Smooth muscle cell (in vitro differentiated cells): ENCODE measurements at regions not wholly inside any gene's neighbourhood (a gene's known extent, or its start where the extent isn't known, plus 50 kb on each side); places are given as distances from the start of the nearest gene placed in this dataset.
"Not testable (repeated sequence)": the region's sequence is repeated elsewhere in the genome, so short reads cannot be mapped to it uniquely, and the experiment has no call there.

Experiments
- DNase-seq: peaks from one replicate; lab custom pipeline; 2025; ENCODE audit not compliant: unreplicated experiment; lab: John Stamatoyannopoulos, UW
- H2AFZ ChIP-seq: fragments of 200-600 bp; sonication (generic); 2 replicates; pipeline ENCODE4 v1.6.0; 2016; ENCODE audit warnings: antibody characterized with exemption, low read depth, mild to moderate bottlenecking
- H3F3A ChIP-seq: fragments of 200-600 bp; sonication (generic); 2 replicates; pipeline ENCODE4 v1.6.0; 2017; ENCODE audit warnings: antibody characterized with exemption, low read depth
- H3K27ac ChIP-seq: fragments of 200-600 bp; sonication (generic); 2 replicates; pipeline ENCODE4 v1.5.1; 2016; ENCODE audit warnings: low read depth, mild to moderate bottlenecking
- H3K27me3 ChIP-seq: fragments of 200-600 bp; sonication (generic); 2 replicates; pipeline ENCODE4 v1.6.1; 2016; ENCODE audit warnings: low read depth, mild to moderate bottlenecking
- H3K36me3 ChIP-seq: fragments of 200-600 bp; sonication (generic); 2 replicates; pipeline ENCODE4 v1.5.1; 2016; ENCODE audit warnings: low read depth
- H3K4me1 ChIP-seq: fragments of 200-600 bp; sonication (generic); 2 replicates; pipeline ENCODE4 v1.5.1; 2016; ENCODE audit warnings: low read depth
- H3K4me2 ChIP-seq: fragments of 200-600 bp; sonication (generic); 2 replicates; pipeline ENCODE4 v1.6.0; 2016; ENCODE audit warnings: mild to moderate bottlenecking
- H3K4me3 ChIP-seq: fragments of 200-600 bp; sonication (generic); 2 replicates; pipeline ENCODE4 v1.5.1; 2016; ENCODE audit warnings: mild to moderate bottlenecking
- H3K79me2 ChIP-seq: fragments of 200-600 bp; sonication (generic); 2 replicates; pipeline ENCODE4 v1.6.0; 2016; ENCODE audit warnings: low read depth, mild to moderate bottlenecking
- H3K9ac ChIP-seq: fragments of 200-600 bp; sonication (generic); 2 replicates; pipeline ENCODE4 v1.6.0; 2016; ENCODE audit warnings: low read depth
- H3K9me3 ChIP-seq: fragments of 200-600 bp; sonication (generic); replicated peaks from 2 replicates; pipeline ENCODE4 v1.5.1; 2016; ENCODE audit warnings: low read depth
- H4K20me1 ChIP-seq: fragments of 200-600 bp; sonication (generic); 2 replicates; pipeline ENCODE4 v1.6.0; 2016; ENCODE audit warnings: low read depth
- CTCF ChIP-seq: fragments of 200-600 bp; sonication (generic); IDR thresholded peaks from 2 replicates; pipeline ENCODE4 v1.5.1; 2017; ENCODE audit warnings: borderline replicate concordance, mild to moderate bottlenecking, antibody characterized with exemption; ENCODE audit not compliant: insufficient read depth, poor library complexity, severe bottlenecking
- WGBS: methylation state at CpG from one replicate; pipeline ENCODE4 v1.1.7; 2016; ENCODE audit warnings: low lambda C conversion rate; 5-methylcytosine and 5-hydroxymethylcytosine counted together

GRCh38 chr6:78533426-78533825 lies 333.9 kb upstream of the IRAK1BP1 start:
- DNase-seq = no peak
- Histone ChIP-seq H3K4me2 (no peak overlapping the region), H3K36me3 (no peaks in the 10 kb centered on the region), H3K79me2 (no peaks in the 10 kb centered on the region), H3F3A (no peaks in the 10 kb centered on the region), H3K9ac (no peak overlapping the region), H3K4me3 (no peak overlapping the region), H3K9me3 (no peaks in the 10 kb centered on the region), H3K27ac (no peak overlapping the region), H2AFZ (no peak overlapping the region), H4K20me1 (no peaks in the 10 kb centered on the region), H3K27me3 (no peaks in the 10 kb centered on the region), H3K4me1 (no peaks in the 10 kb centered on the region)
- WGBS = 93% methylated on average over 3 of the region's 3 CpGs
- no peak for TF ChIP-seq CTCF

GRCh38 chr6:78533876-78534275 lies 333.5 kb upstream of the IRAK1BP1 start:
- H3K27ac ChIP-seq = no peak overlapping the region
- H3K4me2 ChIP-seq = no peak overlapping the region
- TF ChIP-seq CTCF = no peak
- H3K9me3 ChIP-seq = no peaks in the 10 kb centered on the region
- no peaks in the 10 kb centered on the region for H3K36me3 ChIP-seq
- H2AFZ ChIP-seq = no peak overlapping the region
- DNase-seq = no peak
- no peaks in the 10 kb centered on the region for H3F3A ChIP-seq
- no peaks in the 10 kb centered on the region for H3K79me2 ChIP-seq
- no peaks in the 10 kb centered on the region for H4K20me1 ChIP-seq
- no peak overlapping the region for H3K4me3 ChIP-seq
- no peaks in the 10 kb centered on the region for H3K27me3 ChIP-seq
- H3K9ac ChIP-seq = no peak overlapping the region
- no peaks in the 10 kb centered on the region for H3K4me1 ChIP-seq

GRCh38 chr6:78538002-78538401 lies 329.3 kb upstream of the IRAK1BP1 start:
- Histone ChIP-seq H3K36me3 (no peaks in the 10 kb centered on the region), H2AFZ (no peak overlapping the region), H3K79me2 (no peaks in the 10 kb centered on the region), H3F3A (no peaks in the 10 kb centered on the region), H3K27ac (no peak overlapping the region), H3K27me3 (no peaks in the 10 kb centered on the region), H4K20me1 (no peaks in the 10 kb centered on the region), H3K9ac (no peak overlapping the region), H3K9me3 (no peaks in the 10 kb centered on the region), H3K4me3 (no peak overlapping the region), H3K4me2 (no peak overlapping the region), H3K4me1 (no peaks in the 10 kb centered on the region)
- no peak for DNase-seq
- no peak for TF ChIP-seq CTCF
- 93% methylated on average over 2 of the region's 2 CpGs for WGBS

- peak overlapping the region; percentile 31 for H3K4me2 ChIP-seq
- H3K36me3 ChIP-seq, H4K20me1 ChIP-seq, H3K9me3 ChIP-seq, H3K79me2 ChIP-seq, H2AFZ ChIP-seq, H3K4me3 ChIP-seq, H3K4me1 ChIP-seq, H3F3A ChIP-seq, H3K27me3 ChIP-seq, H3K27ac ChIP-seq, H3K9ac ChIP-seq, DNase-seq: not testable (repeated sequence)
- WGBS = 90% methylated on average over 3 of the region's 3 CpGs
These were observed 319.7 kb upstream of the IRAK1BP1 start for GRCh38 chr6:78547636-78548035.
